Body of pancreas (tissue), 4 donors: ENCODE measurements at regions not wholly inside any gene's neighbourhood (a gene's known extent, or its start where the extent isn't known, plus 50 kb on each side); places are given as distances from the start of the nearest gene placed in this dataset.
"Not testable (repeated sequence)": the region's sequence is repeated elsewhere in the genome, so short reads cannot be mapped to it uniquely, and the experiment has no call there.

Experiments used
- CTCF ChIP-seq, 7 experiments: fragments of 450-650 bp in 4 of 7; fragments of 200-600 bp in 3 of 7; sonication (generic) in 3 of 7; IDR thresholded peaks; one replicate each; pipeline ENCODE4 v1.5.1; 2016 to 2019; ENCODE audit warnings: antibody characterized with exemption in 7 of 7
- POLR2A ChIP-seq, 3 donors: fragments of 450-650 bp; IDR thresholded peaks; one replicate each; pipeline ENCODE4 v1.6.1; 2016; ENCODE audit warnings: antibody characterized with exemption in 3 of 3, mild to moderate bottlenecking in 2 of 3

- not testable (repeated sequence) for TF ChIP-seq CTCF, POLR2A (IDR thresholded peaks at IDR 0.05)
These were observed 54.0 kb upstream of the GPR89A start for GRCh38 chr1:145553795-145554194.
